Activated T-helper 1 cell treated with anti-CD3 and anti-CD28 coated beads, Interleukin-2, amount 50 U/mL, for 16 hours (primary cell): ENCODE measurements at regions not wholly inside any gene's neighbourhood (a gene's known extent, or its start where the extent isn't known, plus 50 kb on each side); places are given as distances from the start of the nearest gene placed in this dataset.

Experiments used
- DNase-seq, 2 donors: peaks; one replicate each; pipeline ENCODE4 v3.0.0-alpha.2; 2020; ENCODE audit warnings: low read depth in 1 of 2, low spot score in 1 of 2

DNA sequence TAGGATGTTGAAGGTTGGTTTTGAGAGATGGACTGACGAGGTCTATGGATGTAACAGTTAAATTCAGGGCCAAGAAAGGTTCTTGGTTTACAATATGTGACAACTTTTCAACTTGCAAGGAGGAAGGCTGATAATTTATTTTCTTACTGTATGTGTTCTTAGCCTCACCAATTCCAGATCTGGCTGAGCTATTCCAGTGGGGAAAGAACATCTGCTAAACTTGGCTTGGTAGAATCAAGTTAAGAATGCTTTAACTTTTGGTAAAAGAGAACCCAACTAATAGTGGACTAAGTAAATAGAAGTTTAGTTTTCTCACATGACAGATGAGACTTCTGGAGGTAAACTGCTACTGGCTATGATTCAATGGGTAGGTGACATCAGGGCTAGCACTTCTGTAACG, 222.9 kb downstream of the KLF5 start:
- DNase-seq: no peak

DNA sequence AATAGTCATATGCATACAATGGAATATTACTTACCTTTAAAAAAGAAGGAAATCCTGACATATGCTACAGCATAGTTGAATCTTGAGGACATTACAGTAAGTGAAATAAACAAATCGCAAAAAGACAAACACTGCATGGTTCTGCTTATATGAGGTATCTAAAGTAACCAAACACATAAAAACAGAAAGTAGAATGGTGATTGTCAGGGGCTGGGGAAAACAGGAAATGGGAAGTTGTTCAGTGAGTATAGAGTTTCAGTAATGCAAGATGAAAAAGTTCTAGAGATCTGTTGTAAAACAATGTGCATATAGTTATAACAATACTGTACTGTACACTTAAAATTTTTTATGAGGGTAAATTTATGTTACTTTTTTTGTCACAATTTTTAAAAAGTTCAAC, 219.4 kb downstream of the KLF5 start:
- DNase-seq: no peak

DNA sequence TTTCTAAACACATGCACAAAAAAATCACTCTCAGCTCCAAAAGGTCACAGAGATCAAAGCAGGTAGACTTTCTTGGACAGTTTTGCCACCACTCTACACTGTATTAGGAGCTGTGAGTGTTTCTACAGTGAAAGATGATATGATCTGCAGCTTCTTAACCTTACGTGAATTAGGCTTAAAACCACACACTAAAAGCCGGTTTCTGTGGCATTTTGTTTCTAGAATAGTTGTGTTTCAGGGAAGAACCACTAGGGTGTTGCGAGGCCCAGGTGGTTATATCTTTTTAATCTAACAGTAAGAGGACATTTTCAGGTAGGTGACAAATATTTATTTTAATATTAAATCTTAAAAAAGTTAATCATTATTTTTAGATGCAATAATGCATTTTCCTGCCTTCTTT, 216.4 kb downstream of the KLF5 start:
- no peak for DNase-seq

DNA sequence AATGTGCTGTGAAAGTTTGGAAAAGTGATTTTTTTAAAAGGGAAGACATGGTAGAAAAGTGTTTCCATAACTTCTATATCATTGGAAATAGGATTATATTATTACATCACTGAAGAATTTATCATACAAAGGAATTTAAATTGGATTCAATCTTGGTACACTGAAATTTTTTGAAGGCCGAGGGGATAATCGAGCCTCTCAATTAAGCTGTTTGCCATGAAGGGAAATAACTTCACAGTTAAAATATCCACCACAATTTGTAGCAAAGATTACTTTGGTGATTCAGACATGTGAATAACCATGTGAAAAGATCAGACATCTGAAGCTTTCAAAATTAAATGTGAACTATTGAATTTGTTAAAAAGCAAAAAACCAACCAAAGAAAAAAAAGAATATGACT, 215.3 kb downstream of the KLF5 start:
- DNase-seq: no peak

DNA sequence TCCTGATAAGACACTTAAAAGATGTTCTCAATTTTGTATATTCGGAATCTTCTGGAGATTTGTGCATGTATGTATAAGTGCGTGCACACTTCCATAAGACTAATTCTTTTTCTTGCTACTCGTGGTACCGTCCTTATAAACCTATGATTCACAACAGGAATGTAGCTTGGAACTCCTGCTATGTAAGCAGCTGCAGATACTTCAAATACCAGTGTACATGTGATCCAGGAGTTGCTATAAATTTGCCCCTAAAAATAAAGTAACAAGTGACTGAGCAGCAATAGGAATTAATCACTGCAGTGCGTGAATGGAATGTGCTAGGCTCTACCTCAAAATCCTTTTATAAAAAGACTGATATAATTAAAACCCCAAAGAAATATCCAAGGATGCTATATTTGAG, 214.9 kb downstream of the KLF5 start:
- no peak for DNase-seq

DNA sequence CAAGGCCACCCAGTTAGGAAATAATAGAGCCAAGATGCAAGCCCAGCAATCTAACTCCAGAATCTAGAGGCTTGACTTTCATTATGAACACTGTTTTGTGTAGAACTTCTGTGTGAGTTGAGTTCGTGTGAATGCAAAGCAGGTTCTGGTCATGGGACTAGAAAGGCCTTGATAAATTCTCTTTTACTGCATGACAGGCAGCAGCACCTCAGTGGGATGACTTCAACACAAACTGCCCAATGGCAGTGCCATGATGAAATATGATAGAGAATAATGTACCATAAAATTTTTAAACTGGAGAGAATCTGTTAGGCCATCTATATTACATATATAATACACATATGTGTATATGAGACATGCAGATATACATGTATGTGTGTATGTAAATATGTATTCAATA, 214.5 kb downstream of the KLF5 start:
- no peak for DNase-seq

DNA sequence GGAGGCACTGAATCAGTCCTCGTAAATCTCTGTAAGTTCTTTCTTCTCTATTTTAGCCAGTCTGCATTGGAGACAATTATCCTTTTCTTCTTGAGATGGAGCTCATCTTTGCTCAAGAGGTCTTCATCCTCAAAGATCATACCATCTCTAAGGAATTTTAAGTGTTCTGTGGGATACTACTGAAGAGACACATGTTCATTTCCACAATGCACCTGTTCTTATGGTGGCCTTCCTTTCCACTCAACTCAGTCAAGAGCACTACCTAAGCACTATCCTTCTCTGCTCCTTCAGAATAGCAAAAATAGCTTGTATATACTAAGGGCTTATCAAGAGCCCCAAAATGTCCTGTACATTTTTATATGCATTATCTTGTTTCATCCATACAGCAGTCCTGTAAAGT, 214.0 kb downstream of the KLF5 start:
- no peak for DNase-seq

DNA sequence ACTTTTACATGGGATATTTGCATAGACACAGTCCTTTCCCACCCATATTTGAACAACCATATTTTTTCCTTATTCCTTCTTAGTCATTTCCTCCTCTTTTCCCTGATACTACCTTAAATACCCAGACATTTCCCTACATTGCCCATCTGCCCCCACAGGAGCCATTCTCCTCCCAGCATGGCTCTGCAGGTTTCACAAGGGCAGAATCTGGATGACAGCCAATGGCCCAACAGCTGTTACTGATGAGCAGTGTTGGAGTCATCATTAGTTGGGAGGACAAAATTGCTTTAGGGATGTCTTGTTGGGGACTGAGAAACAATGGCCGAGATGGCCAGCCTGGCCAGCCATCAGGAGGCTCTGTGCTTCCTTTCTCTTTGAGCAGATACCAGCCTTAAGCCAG, 209.5 kb downstream of the KLF5 start:
- no peak for DNase-seq

DNA sequence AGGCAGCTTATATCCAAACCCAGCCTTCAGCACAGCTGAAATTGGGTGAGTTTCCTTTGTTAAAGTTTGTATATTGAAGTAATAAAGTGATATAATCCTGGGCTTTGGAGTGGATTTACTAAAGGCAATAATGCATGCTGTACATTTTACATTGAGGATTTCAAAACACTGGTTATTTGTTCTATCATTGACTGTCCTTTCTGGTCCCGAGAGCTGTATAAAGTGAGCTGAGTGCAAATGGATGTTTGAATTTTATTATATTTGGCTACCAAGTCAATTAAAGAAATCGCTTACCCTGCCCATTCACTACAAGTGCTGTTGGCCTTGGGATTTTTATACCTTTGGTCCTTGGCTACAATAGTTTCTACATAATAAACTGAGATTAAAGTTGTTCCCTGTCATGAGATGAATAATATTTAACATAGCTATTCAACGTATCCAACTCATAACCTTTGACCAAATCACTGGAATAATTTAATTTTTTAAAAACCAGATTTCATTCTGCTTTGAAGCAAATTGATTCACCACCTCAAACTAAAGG, 207.9 kb downstream of the KLF5 start:
- DNase-seq: no peak

DNA sequence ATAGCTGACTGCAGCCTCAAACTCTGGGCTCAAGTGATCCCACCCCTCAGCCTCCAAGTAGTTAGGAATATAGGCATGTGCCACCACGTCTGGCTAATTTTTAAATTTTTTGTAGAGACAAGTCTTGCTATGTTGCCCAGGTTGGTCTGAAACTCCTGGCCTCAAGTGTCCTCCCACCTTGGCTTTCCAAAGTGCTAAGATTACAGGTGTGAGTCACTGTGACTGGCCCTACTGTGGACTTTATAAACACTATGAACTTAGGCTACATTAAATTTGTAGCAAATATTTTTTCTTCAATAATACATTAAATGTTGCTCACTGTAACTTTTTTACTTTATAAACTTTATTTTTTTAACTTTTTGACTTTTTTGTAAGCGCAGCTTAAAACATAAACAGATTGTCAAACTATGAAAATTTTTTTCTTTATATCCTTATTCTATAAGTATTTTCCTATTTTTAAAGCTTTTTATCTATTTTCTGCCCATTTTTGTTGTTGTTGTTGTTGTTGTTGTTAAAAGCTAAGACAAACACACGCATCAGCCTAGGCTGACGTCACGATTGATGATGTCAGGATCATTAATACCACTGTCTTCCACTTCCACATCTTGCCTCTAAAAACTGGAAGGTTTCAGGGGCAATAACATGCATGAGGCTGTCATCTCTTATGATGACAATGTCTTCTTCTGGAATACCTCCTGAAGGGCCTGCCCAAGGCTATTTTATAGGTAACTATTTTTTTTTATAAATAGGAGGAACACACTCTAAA, 204.2 kb downstream of the KLF5 start:
- DNase-seq: no peak

DNA sequence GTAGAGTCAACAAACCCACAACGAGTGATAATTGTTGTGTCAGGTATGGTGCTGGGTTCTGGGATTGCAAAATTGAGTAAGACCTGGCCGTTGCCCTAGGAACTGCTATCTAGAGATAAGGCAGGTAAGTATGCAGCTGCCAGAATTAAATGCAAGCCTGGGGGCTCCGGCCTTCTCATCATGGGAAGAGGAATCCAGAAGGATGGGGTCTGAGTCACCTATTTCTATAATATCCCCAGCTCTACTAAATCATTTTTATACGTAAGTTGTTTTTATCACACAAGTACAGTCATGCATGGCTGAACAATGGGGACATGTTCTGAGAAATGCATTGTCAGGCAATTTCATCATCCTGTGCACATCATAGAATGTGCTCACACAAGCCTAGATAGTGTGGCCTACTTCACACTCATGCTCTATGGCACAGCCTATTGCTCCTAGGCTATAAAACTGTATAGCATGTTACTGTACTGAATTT, 203.0 kb downstream of the KLF5 start:
- no peak for DNase-seq

DNA sequence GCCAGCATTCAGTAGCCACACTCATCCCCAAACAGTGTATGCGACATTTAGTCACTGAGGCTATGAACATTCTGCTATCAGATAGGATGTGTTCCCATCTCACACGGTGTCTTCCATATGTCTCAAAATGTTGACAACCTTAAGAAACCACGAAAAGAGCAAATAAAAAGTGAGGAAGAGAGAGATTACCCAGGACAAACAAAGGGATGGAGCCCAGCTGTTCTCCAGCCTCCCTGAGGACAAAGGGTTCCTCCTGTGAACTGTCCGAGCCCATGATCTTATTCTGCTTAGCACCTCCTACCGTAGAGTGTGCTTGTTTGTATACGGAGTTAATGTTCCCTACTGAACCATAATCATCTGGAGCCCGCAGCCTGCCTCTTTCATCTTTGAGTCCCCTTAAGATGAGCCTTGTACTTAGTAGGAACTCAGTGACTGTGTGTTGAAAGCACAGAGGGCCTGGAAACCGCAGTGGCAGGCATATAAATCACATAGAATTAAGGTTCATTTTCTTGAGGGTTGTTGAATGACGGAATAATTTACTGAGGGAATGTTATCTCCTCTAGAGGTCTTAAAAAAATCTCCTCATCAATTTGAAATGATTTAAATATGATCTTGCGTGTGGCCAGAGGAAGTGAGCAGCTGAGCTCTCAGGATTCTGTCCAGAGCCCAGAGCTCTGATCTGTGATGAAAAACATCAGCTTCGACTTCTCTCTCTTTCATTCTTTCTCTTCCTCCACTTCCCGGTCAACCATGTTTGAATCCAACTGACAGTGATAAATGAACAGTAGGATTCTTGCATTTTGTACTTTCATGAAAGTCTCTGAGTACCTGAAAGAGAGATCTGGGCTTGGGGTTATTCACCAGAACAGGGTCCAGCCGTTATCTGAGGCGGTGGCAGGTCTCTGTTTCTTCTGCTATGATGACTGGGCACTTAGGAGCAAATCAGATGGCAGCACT, 200.5 kb downstream of the KLF5 start:
- no peak for DNase-seq

DNA sequence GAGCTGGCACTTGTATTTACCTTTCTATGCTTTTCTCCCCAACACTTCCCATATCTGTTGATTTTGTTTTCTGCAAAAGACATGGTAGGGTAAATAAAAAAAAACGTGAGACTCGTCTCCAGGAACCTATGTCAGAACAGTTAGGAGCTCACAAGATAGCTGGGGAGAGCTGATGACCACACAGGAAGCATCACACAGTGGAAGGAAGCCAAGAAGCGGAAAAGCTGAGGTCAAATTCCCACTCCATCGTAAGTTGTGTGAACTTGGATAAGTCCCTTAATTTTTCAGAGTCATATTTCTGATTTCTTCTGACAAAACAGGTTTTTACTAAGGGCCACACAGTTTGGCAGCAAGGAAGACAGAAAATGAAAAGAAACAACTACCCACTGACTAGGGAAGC, 199.6 kb downstream of the KLF5 start:
- DNase-seq: no peak

DNA sequence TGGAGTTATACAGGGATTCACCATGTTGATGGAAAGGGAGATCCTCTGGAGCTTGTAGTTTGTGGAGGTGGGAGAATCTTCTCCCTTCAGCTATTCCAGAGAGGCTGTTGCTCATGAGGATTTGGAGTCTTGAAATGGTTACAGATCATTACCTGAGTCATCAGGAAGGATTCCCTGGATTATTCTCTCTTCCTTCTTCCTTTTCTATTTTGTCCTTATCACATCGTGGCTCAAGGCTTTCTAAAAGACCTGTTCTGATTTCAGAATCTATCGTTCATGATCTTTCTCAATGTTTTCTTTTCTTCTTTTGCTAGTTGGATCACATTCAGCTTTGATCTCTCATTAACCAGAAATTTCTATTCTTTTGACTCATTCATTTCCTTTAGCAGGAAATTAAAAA, 196.0 kb downstream of the KLF5 start:
- no peak for DNase-seq

DNA sequence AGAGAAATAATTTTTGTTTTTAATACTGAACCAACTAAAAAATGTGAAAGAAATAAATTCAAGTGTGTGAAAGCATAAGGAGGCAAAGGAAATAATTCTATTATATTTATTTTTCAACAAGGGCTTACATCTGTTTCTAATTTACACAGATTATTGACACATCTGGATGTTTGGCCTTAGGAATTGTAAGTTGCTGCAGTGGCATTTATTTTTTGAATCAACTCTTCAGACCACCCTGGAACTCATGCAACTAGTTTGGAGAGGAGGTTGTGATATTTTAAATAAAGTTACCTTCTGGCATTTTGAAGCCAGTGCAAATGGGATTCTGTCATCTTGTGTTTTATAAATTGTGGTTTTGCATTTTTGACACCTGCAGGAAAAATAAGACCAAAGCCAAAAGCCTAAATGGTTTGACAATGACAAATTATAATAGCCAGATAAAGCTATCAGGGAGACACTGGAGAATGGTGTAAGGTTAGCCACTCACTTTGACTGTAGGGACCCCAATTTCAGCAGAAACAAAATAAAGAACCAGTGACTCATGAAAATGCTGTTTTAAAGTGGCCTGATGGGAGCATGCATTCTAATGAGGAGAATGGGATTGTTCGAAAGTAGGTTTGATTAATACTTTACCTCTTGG, 192.9 kb downstream of the KLF5 start:
- no peak for DNase-seq

DNA sequence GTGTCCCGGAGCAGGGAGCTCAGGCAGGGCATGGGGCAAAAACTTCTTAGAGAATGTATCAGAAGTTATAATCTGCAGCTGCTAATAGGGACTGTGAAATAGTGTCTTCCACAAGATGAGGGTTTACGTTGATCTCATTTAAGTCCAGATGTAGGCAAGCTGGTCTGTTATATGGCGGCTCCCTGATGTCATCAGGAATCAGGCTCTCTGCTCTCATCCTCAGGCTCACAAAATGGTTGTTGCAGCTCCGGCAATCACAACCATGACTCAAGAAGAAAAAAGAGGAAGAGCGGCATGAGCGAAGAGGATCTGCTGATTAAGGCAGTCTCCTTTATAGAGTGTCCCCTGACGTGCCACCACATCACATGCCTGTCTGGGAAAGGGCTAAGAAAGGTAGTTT, 191.3 kb downstream of the KLF5 start:
- no peak for DNase-seq

DNA sequence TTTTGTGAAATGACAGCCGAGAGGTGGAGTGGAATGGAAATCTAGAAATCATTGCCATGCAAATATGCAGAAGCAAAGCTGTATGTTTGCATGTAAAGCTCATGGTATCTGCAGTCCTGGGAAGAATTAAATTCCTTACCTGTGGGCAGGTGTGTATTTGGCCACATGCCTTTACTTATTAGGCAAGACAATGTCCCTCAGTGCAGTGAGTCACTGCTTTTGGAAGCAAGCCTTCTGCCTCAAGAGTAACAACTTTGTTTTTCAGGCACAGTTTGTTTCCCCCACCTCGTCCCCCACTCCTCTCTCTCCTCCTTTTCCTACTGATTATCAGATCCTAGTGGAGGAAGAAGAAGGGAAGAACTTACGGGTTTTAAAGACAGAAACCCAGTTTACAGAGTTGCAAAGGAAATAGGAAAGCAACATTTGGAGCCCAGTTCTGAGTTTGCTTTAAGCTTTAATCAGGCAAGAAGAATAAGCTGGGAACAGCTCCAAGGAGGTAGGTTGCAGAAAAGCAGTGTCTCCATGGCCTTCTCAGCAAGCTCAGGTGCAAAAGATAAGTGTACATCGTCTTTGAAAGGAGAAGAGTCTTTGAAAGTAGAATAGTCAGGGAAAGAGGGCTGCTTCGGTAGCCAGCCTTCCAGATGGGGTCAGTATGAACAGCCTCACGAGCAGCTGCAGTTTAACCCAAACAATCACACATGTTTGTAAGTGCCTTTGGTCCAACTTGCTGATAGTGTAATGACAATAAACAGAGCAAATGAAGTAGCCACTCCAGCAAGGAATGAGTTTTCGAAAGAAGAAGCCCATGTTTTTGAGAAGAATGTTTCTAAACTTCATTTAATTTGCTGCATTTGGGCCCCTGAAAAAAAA, 190.1 kb downstream of the KLF5 start:
- DNase-seq: no peak

DNA sequence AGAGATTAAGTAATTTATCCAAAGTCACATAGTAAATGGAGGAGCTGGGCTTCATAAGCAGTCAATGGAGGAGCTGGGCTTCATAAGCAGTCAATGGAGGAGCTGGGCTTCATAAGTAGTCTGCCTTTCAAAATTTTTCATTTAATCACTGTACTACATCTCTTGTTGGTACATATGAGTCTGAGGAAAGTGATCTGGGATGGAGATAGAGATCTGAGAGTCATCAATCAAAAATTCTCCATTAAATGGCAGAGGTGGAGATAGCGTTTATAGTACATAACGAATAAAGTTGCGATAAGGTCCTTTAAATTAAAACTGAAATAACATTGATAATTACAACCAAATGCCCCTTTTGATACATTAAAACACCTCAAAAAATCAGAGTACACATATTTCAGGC, 189.3 kb downstream of the KLF5 start:
- DNase-seq: no peak

DNA sequence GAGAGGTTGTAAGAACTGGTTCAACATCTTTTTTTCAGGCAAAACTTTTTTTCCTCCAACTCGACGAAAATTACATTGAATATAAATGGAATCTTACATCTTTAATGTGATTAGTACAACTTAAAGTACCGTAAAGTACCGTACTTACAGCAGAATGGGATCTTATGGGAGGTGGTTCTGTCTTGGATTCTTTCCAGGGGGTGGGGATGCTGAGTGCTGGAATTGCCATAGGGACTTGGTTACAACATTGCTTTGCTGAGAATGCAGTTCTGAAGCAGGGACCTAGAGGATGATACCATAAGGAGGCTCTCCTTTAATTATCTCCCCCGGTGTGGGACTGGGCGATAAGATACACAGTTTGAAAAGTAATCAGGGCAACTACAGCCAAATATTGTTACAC, 186.4 kb downstream of the KLF5 start:
- no peak for DNase-seq

DNA sequence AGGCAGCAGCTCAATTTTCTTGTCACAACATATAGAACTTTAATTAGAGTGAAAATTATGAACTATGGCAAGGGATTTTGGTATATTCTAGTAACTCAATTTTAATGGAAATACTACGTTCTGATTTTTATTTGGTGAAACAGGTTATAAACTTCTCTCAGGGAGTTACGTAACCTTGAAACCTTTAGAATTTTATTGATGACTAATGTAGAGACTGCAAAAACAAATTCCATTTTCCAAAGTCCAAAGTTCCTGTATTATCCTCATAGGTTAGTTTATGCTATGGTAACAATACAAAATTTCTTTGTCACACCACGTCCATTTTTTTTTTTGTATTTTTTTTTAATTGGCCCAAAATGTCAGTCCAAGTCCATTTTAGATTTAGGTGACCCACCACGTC, 185.7 kb downstream of the KLF5 start:
- DNase-seq: no peak
